ENCODE measurements at regions not wholly inside any gene's neighbourhood (a gene's known extent, or its start where the extent isn't known, plus 50 kb on each side); places are given as distances from the start of the nearest gene placed in this dataset.

DNA sequence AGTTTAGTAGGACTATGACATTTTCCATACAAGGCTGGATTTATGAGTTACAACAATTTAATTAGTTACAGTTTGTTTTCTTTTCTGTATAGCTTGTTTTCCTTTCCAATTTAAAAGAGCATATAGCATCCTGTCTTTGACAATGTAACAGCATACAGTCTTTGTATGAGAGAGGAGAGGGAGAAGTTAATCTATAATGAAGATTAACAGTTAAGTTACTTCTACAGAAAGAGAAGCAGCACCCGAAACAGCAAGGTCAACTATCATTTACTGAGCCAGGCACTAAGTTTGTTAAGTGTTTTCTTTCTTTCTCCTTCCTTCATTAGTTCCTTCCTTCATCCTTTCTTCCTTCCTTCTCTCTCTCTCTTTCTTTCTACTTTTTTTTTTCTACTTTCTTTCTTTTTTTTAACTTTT, 52.3 kb upstream of the RAB4A start:
- no peaks in the 10 kb centered on the region for H3K9me3 ChIP-seq (ENCODE audit: control insufficient read depth, insufficient read depth, low read length)
- TF ChIP-seq, protein P1, sequence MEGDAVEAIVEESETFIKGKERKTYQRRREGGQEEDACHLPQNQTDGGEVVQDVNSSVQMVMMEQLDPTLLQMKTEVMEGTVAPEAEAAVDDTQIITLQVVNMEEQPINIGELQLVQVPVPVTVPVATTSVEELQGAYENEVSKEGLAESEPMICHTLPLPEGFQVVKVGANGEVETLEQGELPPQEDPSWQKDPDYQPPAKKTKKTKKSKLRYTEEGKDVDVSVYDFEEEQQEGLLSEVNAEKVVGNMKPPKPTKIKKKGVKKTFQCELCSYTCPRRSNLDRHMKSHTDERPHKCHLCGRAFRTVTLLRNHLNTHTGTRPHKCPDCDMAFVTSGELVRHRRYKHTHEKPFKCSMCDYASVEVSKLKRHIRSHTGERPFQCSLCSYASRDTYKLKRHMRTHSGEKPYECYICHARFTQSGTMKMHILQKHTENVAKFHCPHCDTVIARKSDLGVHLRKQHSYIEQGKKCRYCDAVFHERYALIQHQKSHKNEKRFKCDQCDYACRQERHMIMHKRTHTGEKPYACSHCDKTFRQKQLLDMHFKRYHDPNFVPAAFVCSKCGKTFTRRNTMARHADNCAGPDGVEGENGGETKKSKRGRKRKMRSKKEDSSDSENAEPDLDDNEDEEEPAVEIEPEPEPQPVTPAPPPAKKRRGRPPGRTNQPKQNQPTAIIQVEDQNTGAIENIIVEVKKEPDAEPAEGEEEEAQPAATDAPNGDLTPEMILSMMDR (IDR thresholded peaks at IDR 0.05; ENCODE audit: low read depth, low read length), result no peak
- POLR2A ChIA-PET, result no interaction called here

DNA sequence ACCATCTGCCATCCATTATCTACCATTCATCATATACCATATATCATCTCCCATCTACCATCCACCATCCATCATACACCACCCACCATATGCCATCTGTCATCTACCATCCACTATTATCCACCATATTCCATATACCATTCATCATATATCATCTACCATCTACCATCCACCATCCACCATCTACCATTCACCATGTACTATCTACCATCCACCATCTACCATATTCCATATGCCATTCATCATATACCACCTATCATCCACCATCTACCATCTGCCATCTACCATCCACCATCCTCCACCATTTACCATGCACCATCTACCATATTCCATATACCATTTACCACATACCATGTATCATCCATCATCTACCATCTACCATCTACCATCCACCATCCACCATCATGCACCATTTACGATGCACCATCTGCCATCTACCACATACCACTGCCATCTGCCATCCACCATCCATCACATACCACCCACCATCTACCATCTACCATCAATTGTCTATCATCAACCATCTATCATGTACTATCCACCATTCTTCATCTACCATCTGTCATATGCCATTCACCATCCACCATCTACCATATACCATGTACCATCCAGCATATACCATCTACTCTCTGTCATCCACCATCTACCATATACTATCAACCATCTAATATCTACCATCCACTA, 50.6 kb upstream of the RAB4A start:
- no peak overlapping the region for H3K4me3 ChIP-seq (ENCODE audit: low read depth, low read length)
- H3K27me3 ChIP-seq (ENCODE audit: control insufficient read depth, insufficient read depth, low read length), result peaks cover 3% of the 10 kb centered on the region
- DNase-seq (ENCODE audit: low read depth, low spot score), result no peak
- H3K9me3 ChIP-seq (ENCODE audit: control insufficient read depth, insufficient read depth, low read length), result no peaks in the 10 kb centered on the region
- ChIA-PET POLR2A (no interaction called here), CTCF (no interaction called here)
- H3K27ac ChIP-seq (ENCODE audit: low read depth, low read length), result no peak overlapping the region
- TF ChIP-seq, protein P1 (IDR thresholded peaks at IDR 0.05; ENCODE audit: low read depth, low read length), result no peak

More for the DNA sequence above, 52.3 kb upstream of the RAB4A start:
- CTCF ChIA-PET, result interaction anchor here (2.1 kb wide), 1 partner anchor 9 kb away, joined by 14 read pairs; no protein-coding TSS in a partner anchor
- no peak for DNase-seq (ENCODE audit: low read depth, low spot score)
- peaks cover 3% of the 10 kb centered on the region for H3K27me3 ChIP-seq (ENCODE audit: control insufficient read depth, insufficient read depth, low read length)
- no peak overlapping the region for H3K4me3 ChIP-seq (ENCODE audit: low read depth, low read length)
- no peak overlapping the region for H3K27ac ChIP-seq (ENCODE audit: low read depth, low read length)

DNA sequence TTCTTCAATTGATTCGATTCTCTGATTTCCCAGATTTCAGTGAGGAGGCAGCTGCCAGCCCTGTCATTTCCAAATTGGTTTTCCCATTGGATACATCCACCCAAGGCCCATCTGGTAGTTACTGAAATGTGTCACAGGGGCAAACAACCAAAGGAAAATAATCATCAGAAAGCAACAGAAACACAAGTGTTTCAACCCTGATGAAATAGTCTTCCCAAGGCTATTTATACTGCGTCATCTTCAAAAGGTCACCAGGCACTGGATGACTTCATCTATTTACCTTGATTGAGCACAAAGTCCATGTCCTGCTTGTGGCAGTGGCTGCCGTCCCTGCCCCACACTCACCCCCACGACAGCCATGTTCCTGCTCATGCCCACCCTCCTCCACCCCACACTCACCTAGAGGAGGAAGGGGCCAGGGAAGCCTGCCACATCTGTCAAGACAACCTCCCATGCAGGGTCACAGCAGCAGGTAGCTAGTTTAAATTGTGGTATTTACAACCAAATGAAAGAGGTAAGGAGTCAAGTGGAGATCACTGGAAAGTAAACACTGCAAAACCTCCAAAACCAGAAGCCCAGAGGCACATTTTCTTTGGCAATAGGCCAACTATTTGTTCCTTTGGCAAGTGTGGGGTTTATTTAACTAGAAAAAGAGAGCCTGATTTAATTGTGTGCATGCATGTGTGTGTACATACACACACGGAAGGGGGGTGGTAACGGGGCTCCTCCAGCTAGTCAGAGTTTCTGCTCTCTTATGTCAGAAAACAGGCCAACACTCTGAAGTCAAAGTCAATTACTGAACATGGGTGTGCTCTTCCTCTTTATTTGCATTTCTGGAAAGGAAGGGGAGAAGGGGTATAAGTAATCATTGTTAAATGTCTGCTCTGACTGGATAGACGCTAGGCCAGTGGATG, 49.5 kb upstream of the RAB4A start:
- Histone ChIP-seq H3K27ac (ENCODE audit: low read depth, low read length) (peak overlapping the region; percentile 11), H3K9me3 (ENCODE audit: control insufficient read depth, insufficient read depth, low read length) (no peaks in the 10 kb centered on the region), H3K4me3 (ENCODE audit: low read depth, low read length) (no peak overlapping the region), H3K27me3 (ENCODE audit: control insufficient read depth, insufficient read depth, low read length) (peaks cover 3% of the 10 kb centered on the region)
- TF ChIP-seq, protein P1 (IDR thresholded peaks at IDR 0.05; ENCODE audit: low read depth, low read length), result no peak
- POLR2A ChIA-PET, result no interaction called here
- no peak for DNase-seq (ENCODE audit: low read depth, low spot score)
- CTCF ChIA-PET, result no interaction called here

Data from AG04450 (cell line).